Iris pigment epithelial cell (primary cell): ENCODE measurements at regions not wholly inside any gene's neighbourhood (a gene's known extent, or its start where the extent isn't known, plus 50 kb on each side); places are given as distances from the start of the nearest gene placed in this dataset.
A peak's percentile ranks its signal among the peaks of the same experiment; 100 is the strongest.

Experiments
- DNase-seq: peaks from one replicate; pipeline ENCODE4 v3.0.0-alpha.2; 2011; ENCODE audit warnings: low read depth

DNA sequence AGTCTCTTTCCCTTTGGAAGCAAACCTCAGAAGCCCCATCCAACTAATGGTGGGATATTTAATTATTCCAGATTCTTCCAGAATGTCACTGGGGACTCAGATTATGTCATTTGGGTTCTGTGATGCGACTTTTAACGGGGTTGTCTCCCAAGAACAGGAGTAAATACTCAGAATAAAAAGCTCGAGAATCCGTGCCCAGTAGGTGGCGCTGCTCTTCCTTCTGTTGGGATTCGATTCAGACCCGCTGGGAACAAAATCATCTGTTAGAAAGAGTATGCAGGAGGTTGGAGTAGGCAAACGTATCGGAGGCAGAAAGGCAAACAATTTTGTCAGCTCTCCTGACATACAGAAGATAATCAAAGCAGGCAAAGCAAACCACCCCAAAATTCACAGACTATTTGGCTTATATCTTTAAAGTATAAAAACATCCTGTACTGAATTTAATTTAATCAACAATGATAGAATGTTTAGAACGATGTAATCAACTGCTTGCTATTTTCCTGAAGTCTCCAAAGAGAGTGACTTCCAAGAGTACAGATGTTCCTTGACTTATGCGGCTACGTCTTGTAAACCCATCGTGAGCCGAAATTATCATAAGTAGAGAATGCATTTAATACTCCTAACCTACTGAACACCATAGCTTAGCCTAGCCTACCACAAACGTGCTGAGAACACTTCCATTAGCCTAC is 169.8 kb upstream of the RAI14 start:
- peak; percentile 88 for DNase-seq

DNA sequence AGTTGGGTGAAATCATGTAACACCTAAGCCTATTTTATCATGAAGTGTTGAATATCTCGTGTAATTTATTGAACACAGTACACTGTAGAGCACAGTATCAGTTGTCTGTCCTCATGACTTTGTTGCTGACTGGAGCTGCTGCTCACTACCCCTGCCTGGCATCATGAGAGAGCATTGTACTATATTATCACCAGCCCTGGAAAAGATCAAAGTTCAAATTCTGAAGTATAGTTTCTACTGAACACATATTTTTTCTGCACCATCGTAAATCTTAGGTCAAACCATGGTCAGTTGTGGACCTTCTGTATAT is 169.3 kb upstream of the RAI14 start:
- DNase-seq: no peak

DNA sequence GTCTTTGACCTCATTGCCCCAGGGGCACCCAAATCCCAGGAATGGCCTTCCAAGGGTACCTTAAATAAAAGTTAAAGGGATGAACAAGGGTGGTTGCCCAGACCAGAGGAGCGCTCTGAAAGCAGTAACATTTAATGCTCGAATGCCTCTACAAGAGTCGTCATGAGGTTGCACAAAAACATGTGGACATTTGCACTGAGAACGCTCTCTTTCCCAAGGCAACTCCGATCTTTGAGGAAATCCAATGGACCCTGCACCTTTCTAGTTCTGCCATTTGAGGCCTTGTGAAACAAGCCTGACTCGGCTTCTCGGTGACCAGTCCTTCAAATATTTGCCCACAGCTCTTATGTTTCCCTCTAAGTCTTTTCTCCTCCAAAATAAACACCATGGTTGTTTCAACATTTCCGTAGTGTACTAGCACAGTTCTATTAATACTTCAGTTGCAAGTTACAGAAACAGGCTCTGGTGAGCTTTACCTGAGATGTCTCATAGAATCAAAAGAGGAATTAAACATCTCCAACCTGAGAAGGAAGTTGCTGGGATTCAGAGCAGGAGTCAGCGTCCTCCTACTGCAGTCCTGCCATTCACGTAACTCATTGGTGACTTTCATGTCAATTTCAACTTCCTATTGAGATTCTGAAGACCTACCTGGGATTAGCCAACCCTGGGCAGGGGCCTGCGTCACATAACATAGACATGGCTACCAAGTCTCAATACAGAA is 168.8 kb upstream of the RAI14 start:
- DNase-seq: peak; percentile 98

DNA sequence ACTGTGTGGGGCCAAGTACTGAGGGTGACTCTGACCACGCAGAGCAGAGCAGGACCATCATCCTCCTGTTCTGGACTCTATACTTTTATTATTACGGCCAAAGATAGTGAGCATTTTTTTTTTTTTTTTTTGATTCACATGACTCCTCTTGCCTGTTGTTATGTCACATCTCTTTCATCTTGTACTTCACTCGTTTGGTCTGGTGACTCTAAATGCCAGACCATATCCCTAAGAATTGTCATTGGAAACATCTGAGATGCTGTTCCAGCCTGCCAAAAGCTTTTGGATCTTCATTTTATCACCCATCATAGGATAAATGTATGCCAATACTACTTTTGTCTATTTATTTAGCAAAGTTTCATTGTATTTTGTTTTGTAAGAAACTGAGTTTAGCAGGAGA is 168.2 kb upstream of the RAI14 start:
- DNase-seq: no peak

DNA sequence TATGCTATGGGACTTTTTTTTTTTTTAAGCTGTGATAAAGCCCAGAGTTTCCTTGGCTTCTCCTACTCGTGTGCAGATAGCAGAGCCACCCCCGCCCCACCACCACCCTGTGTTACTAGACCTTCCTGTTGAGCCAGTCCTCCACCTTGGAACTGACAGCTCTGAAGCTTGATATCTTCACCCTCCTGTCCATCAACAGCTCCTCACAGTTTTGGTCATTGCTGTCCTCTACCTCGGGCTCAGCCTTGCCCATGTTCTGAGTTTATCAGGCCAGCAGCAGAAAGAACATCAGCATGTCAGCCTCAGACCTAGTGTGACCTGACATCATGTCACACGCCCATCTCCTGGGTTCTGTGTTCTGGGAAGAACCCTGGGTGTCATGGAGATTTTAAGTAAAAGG is 167.1 kb upstream of the RAI14 start:
- DNase-seq: no peak

DNA sequence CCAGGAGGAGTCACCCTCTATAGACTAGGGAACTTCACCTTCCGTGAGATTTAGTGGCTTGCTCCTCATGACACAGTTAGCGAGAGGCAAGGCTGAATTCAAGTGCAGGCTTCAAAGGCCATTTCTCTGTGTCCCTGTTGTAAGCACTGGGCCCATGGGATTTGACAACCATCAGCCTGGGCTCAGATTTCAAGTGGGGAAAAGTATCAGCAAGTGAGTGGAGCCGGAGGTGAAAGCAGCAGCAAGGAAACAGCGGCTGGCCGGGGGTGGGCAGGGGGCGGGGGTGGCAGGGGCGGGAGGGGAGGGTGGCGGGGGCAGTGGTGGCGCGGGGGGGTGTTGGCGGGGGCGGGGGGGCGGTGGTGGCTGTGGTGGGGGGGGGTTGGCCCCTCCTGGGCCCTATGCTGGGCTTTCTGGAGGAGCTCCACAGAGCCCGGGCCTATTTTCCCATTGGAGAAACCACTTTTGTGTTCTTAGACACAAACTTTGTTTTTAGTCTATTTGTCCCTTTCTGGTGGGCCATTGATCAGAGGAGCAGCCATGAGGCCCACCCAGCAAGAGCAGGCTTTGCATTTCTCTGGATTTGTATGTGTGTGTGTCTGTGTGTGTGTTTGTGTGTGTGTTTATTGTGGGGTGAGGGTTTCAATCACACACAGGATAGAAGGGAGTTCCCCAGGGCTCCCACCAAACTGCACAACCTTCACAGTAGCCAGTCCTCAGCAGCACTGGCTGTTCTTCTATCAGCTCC is 165.4 kb upstream of the RAI14 start:
- DNase-seq: no peak

DNA sequence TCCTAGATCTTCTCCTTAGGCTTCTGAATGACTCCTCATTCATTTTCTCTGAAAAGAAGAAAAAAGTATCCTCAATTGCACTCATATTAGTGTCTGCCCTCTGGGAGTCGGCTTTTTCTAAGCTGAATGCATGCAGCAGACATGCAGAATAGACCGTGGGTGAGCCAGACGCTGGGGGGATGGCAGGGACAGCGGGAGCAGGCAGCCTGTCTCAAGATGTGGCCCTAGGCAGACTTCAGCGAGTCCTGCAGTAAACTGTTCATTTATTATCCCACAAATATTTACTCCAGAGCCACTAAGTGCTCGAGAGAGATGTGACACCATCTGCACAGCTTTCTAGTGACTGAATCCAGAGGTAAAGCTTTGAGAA is 164.9 kb upstream of the RAI14 start:
- no peak for DNase-seq

DNA sequence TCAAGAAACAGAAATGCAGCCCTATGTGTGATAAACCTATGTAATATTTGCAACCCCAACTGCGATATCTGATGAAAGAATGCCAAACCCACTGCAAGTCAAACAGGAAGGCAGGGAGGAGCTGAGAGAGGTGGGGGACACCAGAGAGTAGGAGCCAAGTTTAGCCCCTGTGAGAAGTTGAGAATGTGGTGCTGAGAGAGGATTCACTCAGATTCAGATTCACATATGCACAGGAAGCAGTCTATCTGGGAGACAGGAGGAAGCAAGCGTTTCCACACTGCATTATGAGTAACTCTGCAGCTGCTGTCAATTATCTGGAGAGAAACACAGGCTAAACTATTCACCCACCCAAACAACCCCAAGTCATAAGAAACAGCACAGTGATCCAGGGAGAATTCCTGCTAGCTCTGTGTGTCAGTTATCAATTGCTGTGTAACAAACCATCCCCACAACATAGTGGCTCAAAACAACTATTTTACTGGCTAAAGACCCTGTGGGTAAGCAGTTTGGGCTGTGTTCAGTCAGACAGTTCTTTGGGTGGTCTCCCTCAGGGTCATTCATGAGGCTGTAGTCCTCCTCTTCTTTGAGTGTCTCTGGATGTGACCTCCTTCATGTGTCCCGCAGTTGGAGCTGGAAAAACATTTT is 161.9 kb upstream of the RAI14 start:
- peak; percentile 90 for DNase-seq

DNA sequence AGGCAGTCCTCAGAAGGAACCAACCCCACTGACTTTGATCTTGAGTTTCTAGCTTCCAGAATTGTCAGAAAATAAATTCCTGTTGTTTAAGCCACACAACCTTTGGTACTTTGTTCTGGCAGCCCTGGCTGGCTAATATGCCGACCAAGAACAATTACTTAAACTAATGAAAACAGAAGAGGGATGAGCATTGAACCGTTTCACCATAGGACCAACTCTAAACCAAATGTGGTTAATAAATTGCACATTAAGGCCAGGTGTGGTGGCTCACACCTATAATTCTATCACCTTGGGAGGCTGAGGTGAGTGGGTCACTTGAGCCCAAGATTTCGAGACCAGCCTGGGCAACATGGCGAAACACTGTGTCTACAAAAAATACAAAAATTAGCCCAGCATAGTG is 160.9 kb upstream of the RAI14 start:
- DNase-seq: no peak

DNA sequence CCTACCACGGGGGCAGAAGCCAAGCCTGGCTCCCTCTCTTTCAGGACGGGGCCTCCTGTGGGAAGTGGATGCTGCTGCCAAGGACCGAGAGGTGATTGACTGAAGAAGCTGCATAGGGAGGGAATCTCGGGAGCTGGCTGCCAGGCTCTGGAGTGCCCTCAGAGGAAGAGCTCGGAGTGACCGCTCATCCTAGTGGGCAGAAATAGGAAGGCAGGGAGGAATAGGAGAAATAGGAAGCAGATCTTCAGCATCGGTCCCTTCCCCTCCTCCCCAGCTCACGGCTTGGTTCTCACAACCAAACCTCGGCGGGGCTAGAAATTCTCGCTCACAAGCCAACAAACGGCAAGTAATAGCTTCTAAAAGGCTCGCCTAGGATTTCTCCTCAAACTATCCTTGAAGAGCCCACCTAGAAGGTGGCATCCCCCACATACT is 159.9 kb upstream of the RAI14 start:
- DNase-seq: no peak

DNA sequence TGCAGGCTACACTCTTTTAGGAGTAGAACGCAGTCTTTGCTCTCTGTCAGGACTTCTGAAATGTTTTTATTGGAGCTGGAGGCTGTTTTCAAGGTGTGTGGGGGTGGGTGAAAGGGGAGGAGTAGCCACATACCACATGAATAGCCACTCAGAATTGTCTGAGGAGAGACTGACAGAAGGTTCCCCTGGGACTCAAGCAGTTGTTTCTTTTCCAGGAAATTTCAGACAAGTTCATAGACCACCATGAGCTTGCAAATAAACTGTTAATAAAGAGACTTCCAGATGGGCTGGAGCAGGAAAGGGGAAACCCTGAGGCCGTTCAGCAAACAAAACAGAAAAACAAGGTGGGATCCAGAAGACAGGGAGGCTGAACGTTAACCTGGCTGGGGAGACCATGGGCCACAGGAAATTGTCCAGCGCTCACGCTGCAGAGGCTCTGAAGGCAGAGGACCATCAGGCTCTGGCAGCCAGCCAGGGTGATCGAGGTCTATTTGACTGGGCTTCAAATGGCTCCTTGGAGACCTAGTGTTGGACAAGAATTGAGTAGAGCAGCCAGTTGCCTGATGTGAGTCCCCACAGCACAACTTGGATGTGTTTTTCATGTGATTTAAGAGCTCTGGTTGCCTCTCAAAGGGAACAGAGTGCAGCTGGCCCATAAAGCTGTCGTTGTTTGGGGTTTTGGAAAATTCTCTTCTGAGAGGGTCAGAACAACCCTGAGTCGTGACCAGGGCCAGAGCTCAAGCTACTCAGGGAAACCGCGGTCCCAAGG is 159.2 kb upstream of the RAI14 start:
- DNase-seq: no peak

DNA sequence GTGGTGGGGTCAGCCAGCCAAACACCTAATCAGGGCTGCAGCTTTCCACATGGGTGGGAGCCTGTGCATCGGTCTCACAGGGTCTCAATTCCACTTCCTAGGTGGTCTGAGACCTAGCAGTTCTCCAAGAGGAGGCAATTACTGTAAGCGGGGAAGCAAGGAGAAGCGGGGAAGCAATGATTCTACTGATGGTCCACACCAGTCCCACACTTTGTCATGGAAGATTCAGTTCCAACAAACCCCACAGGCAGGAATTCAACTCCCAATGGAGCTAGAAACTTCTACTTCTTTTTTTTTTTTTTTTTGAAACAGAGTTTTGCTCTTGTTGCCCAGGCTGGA is 158.7 kb upstream of the RAI14 start:
- DNase-seq: no peak

DNA sequence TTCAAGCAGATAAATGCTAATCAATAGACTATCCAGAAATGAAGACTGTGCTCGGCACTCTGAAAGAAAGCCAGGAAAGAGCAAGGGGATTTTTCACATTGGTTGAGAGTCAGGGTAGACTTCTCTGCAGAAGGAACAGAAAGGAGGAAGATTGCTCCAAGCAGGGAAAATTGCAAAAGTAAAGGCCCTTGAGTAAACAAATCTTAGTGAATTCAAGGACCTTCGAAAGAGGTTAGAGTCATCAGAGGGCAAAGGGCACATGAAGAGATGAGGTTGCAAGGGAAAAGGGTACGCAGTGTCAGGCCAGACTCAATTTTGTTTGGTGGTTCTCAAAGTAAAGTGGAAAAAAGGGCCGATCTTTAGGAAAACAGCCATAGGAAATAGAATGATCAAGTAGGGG is 157.6 kb upstream of the RAI14 start:
- DNase-seq: no peak

DNA sequence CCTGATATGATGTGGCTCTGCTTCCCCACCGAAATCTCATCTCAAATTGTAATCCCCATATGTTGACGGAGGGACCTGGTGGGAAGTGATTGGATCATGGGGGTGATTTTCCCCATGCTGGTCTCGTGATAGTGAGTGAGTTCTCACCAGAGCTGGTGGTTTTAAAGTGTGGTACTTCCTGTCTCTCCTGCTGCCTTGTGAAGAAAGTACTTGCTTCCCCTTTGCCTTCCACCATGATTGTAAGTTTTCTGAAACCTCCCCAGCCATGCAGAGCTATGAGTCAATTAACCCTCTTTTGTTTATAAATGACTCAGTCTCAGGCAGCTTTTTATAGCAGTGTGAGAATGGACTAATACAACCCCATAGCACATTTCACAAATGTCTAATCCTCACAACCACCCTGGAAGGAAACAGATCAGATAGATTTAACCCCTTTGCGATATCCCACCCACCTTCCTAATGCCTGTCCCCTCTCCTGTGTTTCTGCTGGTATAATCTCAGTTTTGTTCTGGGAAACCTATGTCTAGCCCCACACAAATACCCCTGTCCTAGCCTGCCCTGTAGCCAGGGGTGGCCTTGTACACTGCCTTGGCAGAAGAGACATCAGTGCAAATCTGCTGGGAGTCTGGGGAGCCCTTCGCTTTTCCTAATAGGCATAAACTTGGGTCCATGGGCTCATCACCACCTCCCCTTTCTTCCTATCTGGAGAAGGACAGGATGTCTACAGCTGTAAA is 157.0 kb upstream of the RAI14 start:
- peak; percentile 90 for DNase-seq

DNA sequence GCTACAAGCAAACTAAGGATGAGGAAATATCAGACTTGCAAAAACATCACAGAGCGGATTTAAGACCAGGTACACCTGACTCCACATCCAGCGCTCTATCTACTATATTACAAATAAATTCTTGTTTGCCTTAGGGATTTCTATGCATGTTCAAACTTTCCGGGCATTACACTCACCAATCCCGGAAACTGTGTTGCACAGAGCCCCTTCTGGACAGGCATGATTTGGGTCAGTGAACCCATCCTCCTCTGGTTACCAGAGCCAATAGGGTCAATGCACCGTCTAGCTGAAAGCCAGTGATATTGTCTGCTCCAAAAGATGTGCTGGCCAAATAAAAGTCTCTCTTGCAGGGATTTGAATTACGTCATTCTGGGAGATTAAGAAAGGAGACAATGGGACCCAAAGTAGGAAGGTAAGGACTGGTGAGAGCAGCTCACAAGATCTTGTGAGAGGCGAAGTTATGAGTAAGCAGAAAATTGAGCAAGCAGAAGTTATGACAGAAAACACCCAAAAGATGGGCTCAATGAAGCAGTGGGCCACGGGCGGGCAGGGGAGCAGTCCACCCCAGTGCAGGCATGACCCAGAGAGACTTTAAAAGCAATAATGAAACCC is 155.8 kb upstream of the RAI14 start:
- peak; percentile 51 for DNase-seq

DNA sequence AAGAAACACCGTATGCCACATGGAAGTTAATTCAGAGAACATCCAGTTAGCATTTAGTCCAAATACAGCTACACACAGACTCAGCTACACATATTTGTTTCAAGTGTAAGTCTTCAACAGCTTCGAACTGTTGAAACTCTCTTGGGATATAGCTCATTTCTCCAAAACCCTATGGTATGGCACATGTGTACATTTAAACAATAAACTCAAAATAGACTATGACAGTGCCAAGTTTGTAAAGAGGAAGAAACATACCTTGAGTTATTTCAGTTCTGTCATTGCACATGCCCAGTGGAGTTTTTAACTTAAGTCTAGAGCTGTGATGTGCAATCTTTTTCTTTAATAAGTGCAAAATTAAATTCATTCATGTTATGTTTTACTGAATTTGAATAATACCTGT is 155.1 kb upstream of the RAI14 start:
- no peak for DNase-seq

DNA sequence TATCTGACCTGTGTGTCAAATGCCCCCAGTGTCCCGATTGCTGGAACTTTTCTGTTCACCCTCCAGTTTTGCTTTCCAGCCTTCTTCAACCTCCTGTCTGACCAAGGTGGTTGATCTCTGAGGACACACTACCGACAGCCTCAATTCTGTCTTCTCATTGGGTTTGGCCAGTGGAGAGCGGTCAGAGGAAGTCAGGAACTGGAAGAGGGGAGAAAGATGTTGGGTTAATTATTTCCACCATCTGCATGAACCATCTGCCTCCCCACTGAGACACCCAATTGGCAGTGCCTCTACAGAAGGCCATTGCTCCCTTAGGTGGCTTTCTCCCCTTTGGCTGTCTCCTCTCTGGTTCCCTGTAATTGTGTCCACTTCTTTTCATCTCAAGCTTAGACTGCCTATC is 154.3 kb upstream of the RAI14 start:
- DNase-seq: no peak

DNA sequence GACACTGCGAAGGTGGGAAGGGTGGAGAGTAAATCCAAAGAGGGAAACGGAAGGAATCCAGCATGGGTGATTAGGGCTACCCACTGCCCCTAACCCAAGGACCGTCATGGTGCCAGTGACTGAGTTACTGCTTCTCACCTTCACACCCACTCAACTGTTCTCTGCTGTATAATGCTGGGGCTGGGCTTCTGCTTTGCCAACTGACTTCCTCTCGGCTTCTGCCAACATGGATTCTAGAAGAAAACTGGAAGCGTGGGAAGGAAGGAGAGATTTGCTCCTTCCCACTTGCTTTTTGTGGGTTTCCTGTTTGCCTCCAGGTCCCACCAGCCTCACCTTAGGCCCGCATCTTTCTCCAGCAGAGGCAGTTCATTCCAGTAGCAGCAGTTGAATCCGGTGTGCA is 153.5 kb upstream of the RAI14 start:
- no peak for DNase-seq

DNA sequence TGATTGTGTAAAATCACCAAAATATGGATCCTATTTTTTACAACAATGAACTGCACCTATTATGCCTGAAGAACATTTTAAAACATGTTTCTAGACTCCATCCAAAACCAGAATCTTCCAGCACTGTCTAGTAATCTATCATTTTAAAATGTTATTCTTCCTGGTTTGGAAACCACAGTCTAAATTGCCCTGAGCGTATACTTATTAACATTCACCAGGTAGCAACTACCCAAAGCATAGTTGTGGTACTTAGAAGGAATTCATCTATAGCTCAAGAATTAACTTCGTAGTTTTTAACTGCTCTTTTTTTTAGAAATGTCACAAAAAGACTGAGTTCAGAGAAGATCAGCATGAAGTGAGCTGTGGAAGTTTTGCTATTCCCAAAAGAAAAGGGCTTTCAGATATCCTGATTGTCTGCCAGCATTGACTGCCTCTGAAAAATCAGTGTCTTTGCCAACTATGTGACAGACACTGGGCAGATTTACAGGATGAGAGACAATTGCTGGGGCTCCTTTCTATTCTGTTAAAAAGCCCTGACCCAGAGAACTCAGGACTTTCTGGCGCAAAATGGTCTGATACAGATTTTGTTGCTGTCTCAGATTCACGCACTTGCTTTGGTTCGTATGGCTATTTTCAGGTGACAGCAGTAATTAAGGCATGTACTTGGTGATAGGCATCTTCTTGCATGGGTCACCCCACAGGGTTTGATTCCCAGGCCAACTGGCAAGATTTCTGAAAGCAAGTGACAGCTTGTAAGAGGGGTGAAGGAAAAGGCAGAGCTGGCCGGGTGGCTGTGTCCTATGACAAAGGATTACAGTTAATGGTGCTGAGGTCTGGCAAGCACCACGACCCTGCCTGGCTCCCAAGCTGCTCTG is 152.5 kb upstream of the RAI14 start:
- DNase-seq: no peak

DNA sequence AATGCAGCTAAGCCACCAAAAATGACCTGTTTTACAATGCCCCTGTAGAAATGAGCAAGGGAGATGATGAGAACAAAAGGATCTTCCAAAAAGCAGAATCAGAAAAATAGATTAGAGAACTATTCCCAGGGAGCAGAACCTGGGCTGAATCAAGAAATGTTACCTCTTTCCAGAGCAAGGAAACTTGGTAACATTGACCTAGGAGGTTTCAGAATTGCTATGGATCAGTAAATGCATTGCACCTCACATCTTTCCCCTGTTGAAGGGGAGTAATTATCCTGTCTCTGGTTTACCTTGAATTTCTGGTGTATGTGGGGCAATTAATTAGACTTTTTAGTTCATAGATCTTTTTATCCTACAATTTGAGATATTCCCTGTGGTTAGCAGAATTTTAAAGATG is 151.2 kb upstream of the RAI14 start:
- no peak for DNase-seq
